OCI-LY7 (cell line): ENCODE measurements at regions not wholly inside any gene's neighbourhood (a gene's known extent, or its start where the extent isn't known, plus 50 kb on each side); places are given as distances from the start of the nearest gene placed in this dataset.

Experiments
- CTCF ChIP-seq: fragments of 200-600 bp; sonication (generic); conservative IDR thresholded peaks from 2 replicates; pipeline ENCODE4 v1.5.1; 2014; ENCODE audit warnings: mild to moderate bottlenecking, antibody characterized with exemption, low read length, moderate library complexity, mixed read lengths
- EZH2phosphoT487 ChIP-seq: fragments of 200-600 bp; sonication (generic); IDR thresholded peaks from 2 replicates; pipeline ENCODE4 v1.6.1; 2018; ENCODE audit warnings: low read depth, borderline replicate concordance, mild to moderate bottlenecking, mixed run types, antibody characterized with exemption, low read length, moderate library complexity, mixed read lengths

GRCh38 chr1:29824025-29824424 is 587.7 kb downstream of the PTPRU start:
- no peak for TF ChIP-seq CTCF
- no peak for TF ChIP-seq EZH2phosphoT487
